ENCODE measurements at regions not wholly inside any gene's neighbourhood (a gene's known extent, or its start where the extent isn't known, plus 50 kb on each side); places are given as distances from the start of the nearest gene placed in this dataset.

DNA sequence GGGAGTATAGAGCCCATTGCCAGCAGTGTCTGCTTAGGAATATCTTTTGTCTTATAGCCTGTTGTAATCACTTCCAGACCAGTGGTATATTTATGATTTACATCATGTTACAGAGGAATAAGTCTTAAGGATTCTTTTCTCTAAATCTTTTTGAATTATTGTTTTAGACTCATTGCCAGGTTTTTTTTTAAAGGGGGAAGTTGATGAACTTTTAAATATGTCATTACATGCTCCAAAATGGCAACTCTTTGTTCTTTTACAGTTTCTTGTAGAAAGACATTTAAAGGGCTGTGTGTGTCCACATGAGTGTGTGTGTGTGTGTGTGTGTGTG is 59.4 kb upstream of the NFIB start:
- TF ChIP-seq, protein P1, sequence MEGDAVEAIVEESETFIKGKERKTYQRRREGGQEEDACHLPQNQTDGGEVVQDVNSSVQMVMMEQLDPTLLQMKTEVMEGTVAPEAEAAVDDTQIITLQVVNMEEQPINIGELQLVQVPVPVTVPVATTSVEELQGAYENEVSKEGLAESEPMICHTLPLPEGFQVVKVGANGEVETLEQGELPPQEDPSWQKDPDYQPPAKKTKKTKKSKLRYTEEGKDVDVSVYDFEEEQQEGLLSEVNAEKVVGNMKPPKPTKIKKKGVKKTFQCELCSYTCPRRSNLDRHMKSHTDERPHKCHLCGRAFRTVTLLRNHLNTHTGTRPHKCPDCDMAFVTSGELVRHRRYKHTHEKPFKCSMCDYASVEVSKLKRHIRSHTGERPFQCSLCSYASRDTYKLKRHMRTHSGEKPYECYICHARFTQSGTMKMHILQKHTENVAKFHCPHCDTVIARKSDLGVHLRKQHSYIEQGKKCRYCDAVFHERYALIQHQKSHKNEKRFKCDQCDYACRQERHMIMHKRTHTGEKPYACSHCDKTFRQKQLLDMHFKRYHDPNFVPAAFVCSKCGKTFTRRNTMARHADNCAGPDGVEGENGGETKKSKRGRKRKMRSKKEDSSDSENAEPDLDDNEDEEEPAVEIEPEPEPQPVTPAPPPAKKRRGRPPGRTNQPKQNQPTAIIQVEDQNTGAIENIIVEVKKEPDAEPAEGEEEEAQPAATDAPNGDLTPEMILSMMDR (conservative IDR thresholded peaks at IDR 0.05): no peak
- no peak overlapping the region for H3K4me3 Mint-ChIP-seq
- no peaks in the 10 kb centered on the region for H3K9me3 Mint-ChIP-seq
- peaks cover 19% of the 10 kb centered on the region for H3K4me1 Mint-ChIP-seq
- H3K27me3 Mint-ChIP-seq (ENCODE audit: low read depth): no peaks in the 10 kb centered on the region
- H3K36me3 Mint-ChIP-seq (ENCODE audit: low read depth): no peaks in the 10 kb centered on the region
- H3K27ac Mint-ChIP-seq (ENCODE audit: unreplicated experiment): no peak overlapping the region
- DNase-seq (ENCODE audit: low read depth, low spot score): no peak

DNA sequence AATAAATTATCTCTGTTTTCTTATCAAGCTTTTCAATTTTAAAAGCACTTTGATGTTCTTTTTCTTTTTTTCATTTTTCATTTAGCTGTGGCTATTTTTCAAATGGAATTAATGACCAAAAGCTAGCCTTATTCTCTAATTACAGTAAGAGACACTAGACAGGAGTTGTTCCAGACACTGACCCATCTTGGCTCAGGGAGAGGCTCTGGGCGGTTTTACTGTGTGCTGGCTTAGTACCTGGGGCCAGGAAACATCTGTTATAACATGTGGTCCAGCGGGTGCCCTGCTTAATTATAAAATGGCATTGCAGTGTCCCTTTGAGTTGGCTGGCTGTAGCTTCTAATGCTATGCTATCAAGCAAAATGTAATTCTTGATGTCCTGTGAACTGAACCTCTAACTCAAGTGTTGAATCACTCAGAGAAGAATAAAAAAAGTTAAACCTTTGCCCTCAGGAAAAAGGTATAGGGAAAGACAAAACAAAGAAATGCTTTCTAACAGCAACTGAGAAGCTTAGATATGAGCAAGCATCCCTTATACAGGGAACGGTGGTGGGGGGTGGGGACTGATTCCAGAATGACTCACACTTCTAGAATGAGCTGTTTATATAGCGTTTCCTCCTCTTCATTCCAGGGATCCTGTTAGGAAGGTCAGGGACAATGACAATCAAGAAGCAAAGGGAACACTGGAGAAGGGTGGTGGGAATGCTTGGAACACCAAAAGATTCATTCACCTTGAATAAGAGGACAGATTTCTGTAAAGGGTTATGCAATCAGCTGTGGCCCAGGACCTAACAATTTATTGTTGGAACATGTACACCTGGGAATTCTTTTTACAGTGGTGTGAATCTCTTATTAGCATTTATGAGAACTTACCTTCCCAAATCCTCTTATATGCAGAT is 58.7 kb upstream of the NFIB start:
- TF ChIP-seq, protein P1 (conservative IDR thresholded peaks at IDR 0.05): no peak
- no peak for DNase-seq (ENCODE audit: low read depth, low spot score)
- Mint-ChIP-seq H3K4me3 (no peak overlapping the region), H3K36me3 (ENCODE audit: low read depth) (no peaks in the 10 kb centered on the region), H3K9me3 (no peaks in the 10 kb centered on the region), H3K27me3 (ENCODE audit: low read depth) (no peaks in the 10 kb centered on the region), H3K4me1 (peaks cover 19% of the 10 kb centered on the region), H3K27ac (ENCODE audit: unreplicated experiment) (peak overlapping the region; percentile 58)

DNA sequence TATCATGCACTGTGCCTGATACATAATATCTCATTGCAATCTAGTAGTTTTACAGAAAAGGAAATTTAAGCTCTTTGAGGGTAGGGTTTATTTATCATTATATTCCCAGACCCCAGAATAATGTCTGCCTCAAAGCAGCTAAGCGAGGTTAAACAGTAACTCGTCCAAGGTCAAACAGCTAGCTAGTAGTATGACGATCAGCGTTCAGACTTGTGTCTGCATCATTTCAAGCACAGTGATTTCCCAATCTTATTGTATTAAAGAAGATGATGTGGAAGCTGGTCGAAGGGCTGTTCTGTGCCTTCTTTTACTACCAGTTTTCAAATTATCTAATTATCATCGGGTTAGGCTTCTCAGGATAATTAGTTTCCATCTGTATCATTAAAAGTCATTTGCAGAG is 55.1 kb upstream of the NFIB start:
- no peak overlapping the region for H3K27ac Mint-ChIP-seq (ENCODE audit: unreplicated experiment)
- peaks cover 16% of the 10 kb centered on the region for H3K4me1 Mint-ChIP-seq
- no peak overlapping the region for H3K4me3 Mint-ChIP-seq
- TF ChIP-seq, protein P1 (conservative IDR thresholded peaks at IDR 0.05): no peak
- H3K36me3 Mint-ChIP-seq (ENCODE audit: low read depth): peaks cover 5% of the 10 kb centered on the region
- no peak for DNase-seq (ENCODE audit: low read depth, low spot score)
- H3K9me3 Mint-ChIP-seq: peaks cover 9% of the 10 kb centered on the region
- H3K27me3 Mint-ChIP-seq (ENCODE audit: low read depth): no peaks in the 10 kb centered on the region

DNA sequence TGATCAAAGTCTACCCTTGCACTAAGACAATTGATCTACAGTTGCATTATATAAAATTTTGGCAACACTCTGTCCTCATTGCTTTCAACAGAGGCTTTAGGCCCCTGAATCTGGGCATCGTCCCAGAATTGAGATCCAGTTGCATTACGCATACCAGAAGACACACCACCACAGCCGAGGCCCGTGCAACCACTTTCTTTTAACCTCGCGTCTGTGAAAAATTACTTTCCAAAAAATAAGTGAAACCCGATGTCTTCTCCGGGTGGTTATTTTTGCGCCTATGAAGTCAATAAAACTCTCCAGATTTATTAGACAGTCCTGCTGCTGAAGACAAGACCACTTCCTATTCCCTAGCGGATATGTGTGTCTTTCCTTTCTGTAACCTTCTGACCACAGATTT is 52.1 kb upstream of the NFIB start:
- Mint-ChIP-seq H3K9me3 (peaks cover 9% of the 10 kb centered on the region), H3K4me1 (no peaks in the 10 kb centered on the region), H3K27me3 (ENCODE audit: low read depth) (no peaks in the 10 kb centered on the region), H3K27ac (ENCODE audit: unreplicated experiment) (no peak overlapping the region), H3K4me3 (no peak overlapping the region), H3K36me3 (ENCODE audit: low read depth) (peaks cover 5% of the 10 kb centered on the region)
- TF ChIP-seq, protein P1 (conservative IDR thresholded peaks at IDR 0.05): no peak
- DNase-seq (ENCODE audit: low read depth, low spot score): no peak

DNA sequence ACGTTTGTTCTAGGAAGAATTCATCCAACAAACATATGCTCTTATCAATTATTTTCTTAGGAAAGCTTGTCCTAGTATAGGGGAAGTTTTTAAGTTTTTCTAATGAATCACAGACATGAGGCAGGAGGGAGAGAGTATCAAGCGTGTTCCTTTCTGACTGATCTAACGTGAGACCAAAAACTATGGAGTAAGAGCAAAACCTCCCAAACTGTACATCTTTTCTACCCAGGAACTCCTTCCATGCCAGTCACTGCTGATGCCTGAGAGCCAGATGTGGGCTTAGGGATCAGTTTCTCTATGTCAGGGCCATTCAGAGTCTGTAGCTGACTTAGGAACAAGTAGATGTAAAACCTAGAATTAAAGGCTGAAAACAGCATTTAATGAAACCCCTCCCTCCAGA is 51.7 kb upstream of the NFIB start:
- TF ChIP-seq, protein P1 (conservative IDR thresholded peaks at IDR 0.05): no peak
- H3K4me1 Mint-ChIP-seq: no peaks in the 10 kb centered on the region
- peaks cover 5% of the 10 kb centered on the region for H3K36me3 Mint-ChIP-seq (ENCODE audit: low read depth)
- H3K9me3 Mint-ChIP-seq: peaks cover 9% of the 10 kb centered on the region
- H3K27me3 Mint-ChIP-seq (ENCODE audit: low read depth): no peaks in the 10 kb centered on the region
- no peak overlapping the region for H3K4me3 Mint-ChIP-seq
- no peak overlapping the region for H3K27ac Mint-ChIP-seq (ENCODE audit: unreplicated experiment)
- no peak for DNase-seq (ENCODE audit: low read depth, low spot score)
